HEK293 (cell line): ENCODE measurements at regions not wholly inside any gene's neighbourhood (a gene's known extent, or its start where the extent isn't known, plus 50 kb on each side); places are given as distances from the start of the nearest gene placed in this dataset.

ENCODE experiments used
- CTCF ChIA-PET: fragments of 350-600 bp; formaldehyde crosslinking; extraction: SDS; loops from one replicate; lab custom pipeline; 2021; ENCODE audit warnings: antibody characterized with exemption; lab: Yijun Ruan, JAX
- POLR2A ChIA-PET: fragments of 300-600 bp; formaldehyde crosslinking; extraction: SDS; loops from one replicate; lab custom pipeline; 2020; ENCODE audit warnings: antibody characterized with exemption, inconsistent platforms; lab: Yijun Ruan, JAX
- H3K27ac ChIP-seq: fragments of 200-500 bp; sonication (Bioruptor generic); 2 replicates; pipeline ENCODE4 v1.5.1; 2014; ENCODE audit warnings: low read depth, low read length, control low read depth, inconsistent platforms; ENCODE audit errors: extremely low read depth
- H3K36me3 ChIP-seq, 2 experiments: fragments of 200-500 bp in 1 of 2; sonication (Bioruptor generic) in 1 of 2; 1 replicate in 1 of 2; 2 replicates in 1 of 2; pipeline ENCODE4 v1.5.1; 2014 to 2017; ENCODE audit warnings: inconsistent platforms in 2 of 2, low read length in 2 of 2; ENCODE audit not compliant: control insufficient read depth in 2 of 2, insufficient read depth in 1 of 2
- H3K4me1 ChIP-seq: fragments of 200-500 bp; sonication (Bioruptor generic); 2 replicates; pipeline ENCODE4 v1.5.1; 2014; ENCODE audit warnings: mild to moderate bottlenecking, low read length, inconsistent platforms; ENCODE audit not compliant: control insufficient read depth, insufficient read depth
- H3K4me3 ChIP-seq: 2 replicates; pipeline ENCODE4 v1.5.1; 2011; ENCODE audit warnings: low read depth, mild to moderate bottlenecking, control low read depth, low read length, moderate library complexity
- H3K9me3 ChIP-seq: fragments of 200-500 bp; sonication (Bioruptor generic); 2 replicates; pipeline ENCODE4 v1.5.1; 2014; ENCODE audit warnings: low read depth, low read length, inconsistent platforms; ENCODE audit not compliant: control insufficient read depth, insufficient read depth
- GFI1B ChIP-seq: fragments of 450-650 bp; formaldehyde crosslinking; IDR thresholded peaks from 2 replicates; pipeline ENCODE4 v1.5.1; 2016; ENCODE audit warnings: missing biosample characterization, missing genetic modification characterization
- GLIS1 ChIP-seq: fragments of 450-650 bp; formaldehyde crosslinking; IDR thresholded peaks from 2 replicates; pipeline ENCODE4 v1.5.1; 2016; ENCODE audit warnings: missing biosample characterization, missing genetic modification characterization
- ZBTB48 ChIP-seq: fragments of 450-650 bp; formaldehyde crosslinking; IDR thresholded peaks from 2 replicates; pipeline ENCODE4 v1.5.1; 2016; ENCODE audit warnings: missing biosample characterization, missing genetic modification characterization
- ZFP41 ChIP-seq: fragments of 450-650 bp; formaldehyde crosslinking; IDR thresholded peaks from 2 replicates; pipeline ENCODE4 v1.5.1; 2016; ENCODE audit warnings: missing biosample characterization, missing genetic modification characterization, borderline replicate concordance
- ZNF146 ChIP-seq: fragments of 450-650 bp; formaldehyde crosslinking; IDR thresholded peaks from 2 replicates; pipeline ENCODE4 v1.5.1; 2016; ENCODE audit warnings: missing biosample characterization, missing genetic modification characterization
- ZNF202 ChIP-seq: fragments of 450-650 bp; formaldehyde crosslinking; IDR thresholded peaks from 2 replicates; pipeline ENCODE4 v1.5.1; 2016; ENCODE audit warnings: missing biosample characterization, missing genetic modification characterization, borderline replicate concordance
- ZNF223 ChIP-seq: fragments of 450-650 bp; formaldehyde crosslinking; IDR thresholded peaks from 2 replicates; pipeline ENCODE4 v1.5.1; 2016; ENCODE audit warnings: missing biosample characterization, missing genetic modification characterization
- ZNF473 ChIP-seq: fragments of 450-650 bp; formaldehyde crosslinking; IDR thresholded peaks from 2 replicates; pipeline ENCODE4 v1.5.1; 2017; ENCODE audit warnings: missing biosample characterization, missing genetic modification characterization
- ZNF560 ChIP-seq: fragments of 450-650 bp; formaldehyde crosslinking; IDR thresholded peaks from 2 replicates; pipeline ENCODE4 v1.5.1; 2017; ENCODE audit warnings: missing biosample characterization, missing genetic modification characterization, borderline replicate concordance
- ZNF585B ChIP-seq: fragments of 450-650 bp; formaldehyde crosslinking; IDR thresholded peaks from 2 replicates; pipeline ENCODE4 v1.5.1; 2016; ENCODE audit warnings: missing biosample characterization, missing genetic modification characterization
- ZNF629 ChIP-seq: fragments of 450-650 bp; formaldehyde crosslinking; IDR thresholded peaks from 2 replicates; pipeline ENCODE4 v1.5.1; 2017; ENCODE audit warnings: missing biosample characterization, missing genetic modification characterization
- ZNF830 ChIP-seq: fragments of 450-650 bp; IDR thresholded peaks from 2 replicates; pipeline ENCODE4 v1.5.0; 2018; ENCODE audit warnings: missing biosample characterization, missing genetic modification characterization, low read depth, mild to moderate bottlenecking, moderate library complexity
- ZNF843 ChIP-seq: fragments of 450-650 bp; formaldehyde crosslinking; IDR thresholded peaks from 2 replicates; pipeline ENCODE4 v1.5.1; 2016; ENCODE audit warnings: missing biosample characterization, missing genetic modification characterization
- ZSCAN16 ChIP-seq: fragments of 450-650 bp; formaldehyde crosslinking; IDR thresholded peaks from 2 replicates; pipeline ENCODE4 v1.5.1; 2016; ENCODE audit warnings: missing biosample characterization, missing genetic modification characterization
- TF ChIP-seq, protein P1 (sequence below): fragments of 450-650 bp; formaldehyde crosslinking; IDR thresholded peaks from 2 replicates; pipeline ENCODE4 v1.5.1; 2016; ENCODE audit warnings: missing biosample characterization, missing genetic modification characterization
- TF ChIP-seq, protein P2 (sequence below): fragments of 450-650 bp; formaldehyde crosslinking; conservative IDR thresholded peaks from 2 replicates; pipeline ENCODE4 v1.5.1; 2016; ENCODE audit warnings: low read depth, missing biosample characterization, missing genetic modification characterization
- TF ChIP-seq, protein P3 (sequence below): fragments of 450-650 bp; formaldehyde crosslinking; IDR thresholded peaks from 2 replicates; pipeline ENCODE4 v1.5.1; 2016; ENCODE audit warnings: missing biosample characterization, missing genetic modification characterization
- TF ChIP-seq, protein P4 (sequence below): fragments of 450-650 bp; formaldehyde crosslinking; IDR thresholded peaks from 2 replicates; pipeline ENCODE4 v1.5.1; 2016; ENCODE audit warnings: missing biosample characterization, missing genetic modification characterization

DNA sequence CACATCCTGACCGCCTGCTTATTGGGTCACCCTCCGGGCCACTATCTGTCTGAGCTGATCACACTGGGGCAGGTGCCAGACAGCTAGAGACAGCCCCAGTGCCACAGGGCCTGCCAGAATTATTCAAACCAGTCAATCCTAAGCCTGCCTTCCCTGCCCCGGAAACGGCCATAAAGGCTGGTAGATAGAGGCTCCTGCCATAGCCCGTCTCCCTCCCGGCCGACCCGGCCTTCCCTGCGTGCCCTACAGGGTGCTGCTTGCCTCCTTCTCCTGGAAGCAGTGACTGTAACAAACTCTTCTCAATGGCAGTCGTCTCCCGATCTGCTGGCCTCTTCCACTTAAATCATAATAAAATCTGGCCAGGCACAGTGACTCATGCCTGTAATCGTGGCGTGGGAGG, 158.6 kb upstream of the SOX1 start:
- TF ChIP-seq, protein P1, sequence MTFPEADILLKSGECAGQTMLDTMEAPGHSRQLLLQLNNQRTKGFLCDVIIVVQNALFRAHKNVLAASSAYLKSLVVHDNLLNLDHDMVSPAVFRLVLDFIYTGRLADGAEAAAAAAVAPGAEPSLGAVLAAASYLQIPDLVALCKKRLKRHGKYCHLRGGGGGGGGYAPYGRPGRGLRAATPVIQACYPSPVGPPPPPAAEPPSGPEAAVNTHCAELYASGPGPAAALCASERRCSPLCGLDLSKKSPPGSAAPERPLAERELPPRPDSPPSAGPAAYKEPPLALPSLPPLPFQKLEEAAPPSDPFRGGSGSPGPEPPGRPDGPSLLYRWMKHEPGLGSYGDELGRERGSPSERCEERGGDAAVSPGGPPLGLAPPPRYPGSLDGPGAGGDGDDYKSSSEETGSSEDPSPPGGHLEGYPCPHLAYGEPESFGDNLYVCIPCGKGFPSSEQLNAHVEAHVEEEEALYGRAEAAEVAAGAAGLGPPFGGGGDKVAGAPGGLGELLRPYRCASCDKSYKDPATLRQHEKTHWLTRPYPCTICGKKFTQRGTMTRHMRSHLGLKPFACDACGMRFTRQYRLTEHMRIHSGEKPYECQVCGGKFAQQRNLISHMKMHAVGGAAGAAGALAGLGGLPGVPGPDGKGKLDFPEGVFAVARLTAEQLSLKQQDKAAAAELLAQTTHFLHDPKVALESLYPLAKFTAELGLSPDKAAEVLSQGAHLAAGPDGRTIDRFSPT (tag by site-specific recombination), result no peak
- TF ChIP-seq ZNF585B (tag by site-specific recombination) (no peak), ZNF629 (tag by site-specific recombination) (no peak), ZSCAN16 (no peak), GFI1B (tag by site-specific recombination) (no peak), ZNF473 (tag by site-specific recombination) (no peak), ZBTB48 (tag by site-specific recombination) (no peak)
- H3K36me3 ChIP-seq, result no peaks in the 10 kb centered on the region
- no peak overlapping the region for H3K4me3 ChIP-seq
- ChIA-PET POLR2A (no interaction called here), CTCF (no interaction called here)
- no peaks in the 10 kb centered on the region for H3K4me1 ChIP-seq
- H3K9me3 ChIP-seq, result no peaks in the 10 kb centered on the region
- H3K27ac ChIP-seq, result no peak overlapping the region

DNA sequence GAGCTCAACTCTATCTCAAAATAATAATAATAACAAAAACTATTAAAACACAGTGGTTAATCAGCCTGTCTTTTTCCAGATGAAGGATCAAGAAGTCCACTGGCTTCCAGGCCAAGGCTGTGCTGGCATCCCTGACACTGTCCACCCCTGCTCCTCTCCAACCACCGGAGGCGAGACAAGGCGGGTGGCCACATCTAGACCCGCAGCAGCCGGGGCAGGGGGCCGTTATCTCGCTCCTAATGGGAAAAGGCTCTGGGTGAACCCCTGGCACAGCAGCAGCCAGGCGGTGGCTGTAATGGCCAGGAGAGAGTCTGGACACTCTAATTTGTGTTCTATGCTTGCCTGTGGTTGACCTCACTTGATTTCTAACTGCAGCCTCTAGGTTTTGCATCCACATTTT, 158.0 kb upstream of the SOX1 start:
- POLR2A ChIA-PET, result no interaction called here
- no peaks in the 10 kb centered on the region for H3K36me3 ChIP-seq
- H3K4me3 ChIP-seq, result no peak overlapping the region
- no peak overlapping the region for H3K27ac ChIP-seq
- no peaks in the 10 kb centered on the region for H3K9me3 ChIP-seq
- TF ChIP-seq ZNF560 (tag by site-specific recombination), result no peak
- no peak for TF ChIP-seq ZNF146
- TF ChIP-seq, protein P2, sequence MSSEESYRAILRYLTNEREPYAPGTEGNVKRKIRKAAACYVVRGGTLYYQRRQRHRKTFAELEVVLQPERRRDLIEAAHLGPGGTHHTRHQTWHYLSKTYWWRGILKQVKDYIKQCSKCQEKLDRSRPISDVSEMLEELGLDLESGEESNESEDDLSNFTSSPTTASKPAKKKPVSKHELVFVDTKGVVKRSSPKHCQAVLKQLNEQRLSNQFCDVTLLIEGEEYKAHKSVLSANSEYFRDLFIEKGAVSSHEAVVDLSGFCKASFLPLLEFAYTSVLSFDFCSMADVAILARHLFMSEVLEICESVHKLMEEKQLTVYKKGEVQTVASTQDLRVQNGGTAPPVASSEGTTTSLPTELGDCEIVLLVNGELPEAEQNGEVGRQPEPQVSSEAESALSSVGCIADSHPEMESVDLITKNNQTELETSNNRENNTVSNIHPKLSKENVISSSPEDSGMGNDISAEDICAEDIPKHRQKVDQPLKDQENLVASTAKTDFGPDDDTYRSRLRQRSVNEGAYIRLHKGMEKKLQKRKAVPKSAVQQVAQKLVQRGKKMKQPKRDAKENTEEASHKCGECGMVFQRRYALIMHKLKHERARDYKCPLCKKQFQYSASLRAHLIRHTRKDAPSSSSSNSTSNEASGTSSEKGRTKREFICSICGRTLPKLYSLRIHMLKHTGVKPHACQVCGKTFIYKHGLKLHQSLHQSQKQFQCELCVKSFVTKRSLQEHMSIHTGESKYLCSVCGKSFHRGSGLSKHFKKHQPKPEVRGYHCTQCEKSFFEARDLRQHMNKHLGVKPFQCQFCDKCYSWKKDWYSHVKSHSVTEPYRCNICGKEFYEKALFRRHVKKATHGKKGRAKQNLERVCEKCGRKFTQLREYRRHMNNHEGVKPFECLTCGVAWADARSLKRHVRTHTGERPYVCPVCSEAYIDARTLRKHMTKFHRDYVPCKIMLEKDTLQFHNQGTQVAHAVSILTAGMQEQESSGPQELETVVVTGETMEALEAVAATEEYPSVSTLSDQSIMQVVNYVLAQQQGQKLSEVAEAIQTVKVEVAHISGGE (tag by site-specific recombination), result no peak
- TF ChIP-seq, protein P3, sequence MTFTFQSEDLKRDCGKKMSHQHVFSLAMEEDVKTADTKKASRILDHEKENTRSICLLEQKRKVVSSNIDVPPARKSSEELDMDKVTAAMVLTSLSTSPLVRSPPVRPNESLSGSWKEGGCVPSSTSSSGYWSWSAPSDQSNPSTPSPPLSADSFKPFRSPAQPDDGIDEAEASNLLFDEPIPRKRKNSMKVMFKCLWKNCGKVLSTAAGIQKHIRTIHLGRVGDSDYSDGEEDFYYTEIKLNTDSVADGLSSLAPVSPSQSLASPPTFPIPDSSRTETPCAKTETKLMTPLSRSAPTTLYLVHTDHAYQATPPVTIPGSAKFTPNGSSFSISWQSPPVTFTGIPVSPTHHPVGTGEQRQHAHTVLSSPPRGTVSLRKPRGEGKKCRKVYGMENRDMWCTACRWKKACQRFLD (tag by site-specific recombination), result no peak
- TF ChIP-seq, protein P4, sequence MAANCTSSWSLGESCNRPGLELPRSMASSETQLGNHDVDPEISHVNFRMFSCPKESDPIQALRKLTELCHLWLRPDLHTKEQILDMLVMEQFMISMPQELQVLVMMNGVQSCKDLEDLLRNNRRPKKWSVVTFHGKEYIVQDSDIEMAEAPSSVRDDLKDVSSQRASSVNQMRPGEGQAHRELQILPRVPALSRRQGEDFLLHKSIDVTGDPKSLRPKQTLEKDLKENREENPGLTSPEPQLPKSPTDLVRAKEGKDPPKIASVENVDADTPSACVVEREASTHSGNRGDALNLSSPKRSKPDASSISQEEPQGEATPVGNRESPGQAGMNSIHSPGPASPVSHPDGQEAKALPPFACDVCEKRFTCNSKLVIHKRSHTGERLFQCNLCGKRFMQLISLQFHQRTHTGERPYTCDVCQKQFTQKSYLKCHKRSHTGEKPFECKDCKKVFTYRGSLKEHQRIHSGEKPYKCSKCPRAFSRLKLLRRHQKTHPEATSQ, result no peak
- no peak for TF ChIP-seq GLIS1
- TF ChIP-seq ZNF843 (tag by site-specific recombination), result no peak
- TF ChIP-seq ZNF223 (tag by site-specific recombination), result no peak
- no peak for TF ChIP-seq ZNF202 (tag by site-specific recombination)
- TF ChIP-seq ZNF830, result no peak
- TF ChIP-seq ZFP41 (tag by site-specific recombination), result no peak
- no peaks in the 10 kb centered on the region for H3K4me1 ChIP-seq
- CTCF ChIA-PET, result no interaction called here
